Hematopoietic multipotent progenitor cell treated with erythropoietin and hydrocortisone succinate and interleukin-3 and kit ligand, for 4 days (in vitro differentiated cells): ENCODE measurements at regions not wholly inside any gene's neighbourhood (a gene's known extent, or its start where the extent isn't known, plus 50 kb on each side); places are given as distances from the start of the nearest gene placed in this dataset.

ENCODE experiments used
- DNase-seq: peaks from one replicate; pipeline ENCODE4 v3.0.0-alpha.2; 2015

GRCh38 chr7:68449099-68449498 is 1149.2 kb upstream of the AUTS2 start:
- DNase-seq, result no peak

GRCh38 chr7:68449816-68450215 is 1148.5 kb upstream of the AUTS2 start:
- DNase-seq, result no peak

GRCh38 chr7:68454931-68455330 is 1143.3 kb upstream of the AUTS2 start:
- no peak for DNase-seq

GRCh38 chr7:68456469-68456868 is 1141.8 kb upstream of the AUTS2 start:
- DNase-seq, result no peak

- no peak for DNase-seq
Observed at GRCh38 chr7:68457481-68457880, 1140.8 kb upstream of the AUTS2 start.

GRCh38 chr7:68458010-68458908 is 1140.0 kb upstream of the AUTS2 start:
- DNase-seq, result no peak

- no peak for DNase-seq
Observed at GRCh38 chr7:68461430-68461829, 1136.8 kb upstream of the AUTS2 start.

GRCh38 chr7:68470836-68471435 is 1127.3 kb upstream of the AUTS2 start:
- DNase-seq, result no peak

- DNase-seq, result no peak
Observed at GRCh38 chr7:68472688-68473087, 1125.6 kb upstream of the AUTS2 start.

- no peak for DNase-seq
Observed at GRCh38 chr7:68474661-68475216, 1123.5 kb upstream of the AUTS2 start.

- DNase-seq, result no peak
Observed at GRCh38 chr7:68476966-68477365, 1121.3 kb upstream of the AUTS2 start.

- no peak for DNase-seq
Observed at GRCh38 chr7:68478326-68478725, 1119.9 kb upstream of the AUTS2 start.

- no peak for DNase-seq
Observed at GRCh38 chr7:68482800-68483199, 1115.5 kb upstream of the AUTS2 start.

- DNase-seq, result no peak
Observed at GRCh38 chr7:68484731-68485130, 1113.5 kb upstream of the AUTS2 start.

- DNase-seq, result no peak
Observed at GRCh38 chr7:68485253-68485917, 1112.9 kb upstream of the AUTS2 start.

- no peak for DNase-seq
Observed at GRCh38 chr7:68488341-68489060, 1109.8 kb upstream of the AUTS2 start.

- no peak for DNase-seq
Observed at GRCh38 chr7:68491523-68492358, 1106.5 kb upstream of the AUTS2 start.

- DNase-seq, result no peak
Observed at GRCh38 chr7:68492359-68492690, 1106.0 kb upstream of the AUTS2 start.

GRCh38 chr7:68503400-68503799 is 1094.9 kb upstream of the AUTS2 start:
- DNase-seq, result no peak

GRCh38 chr7:68504716-68505115 is 1093.6 kb upstream of the AUTS2 start:
- no peak for DNase-seq

- no peak for DNase-seq
Observed at GRCh38 chr7:68505721-68506120, 1092.6 kb upstream of the AUTS2 start.

GRCh38 chr7:68507668-68508067 is 1090.6 kb upstream of the AUTS2 start:
- no peak for DNase-seq
